ENCODE measurements at regions not wholly inside any gene's neighbourhood (a gene's known extent, or its start where the extent isn't known, plus 50 kb on each side); places are given as distances from the start of the nearest gene placed in this dataset.

DNA sequence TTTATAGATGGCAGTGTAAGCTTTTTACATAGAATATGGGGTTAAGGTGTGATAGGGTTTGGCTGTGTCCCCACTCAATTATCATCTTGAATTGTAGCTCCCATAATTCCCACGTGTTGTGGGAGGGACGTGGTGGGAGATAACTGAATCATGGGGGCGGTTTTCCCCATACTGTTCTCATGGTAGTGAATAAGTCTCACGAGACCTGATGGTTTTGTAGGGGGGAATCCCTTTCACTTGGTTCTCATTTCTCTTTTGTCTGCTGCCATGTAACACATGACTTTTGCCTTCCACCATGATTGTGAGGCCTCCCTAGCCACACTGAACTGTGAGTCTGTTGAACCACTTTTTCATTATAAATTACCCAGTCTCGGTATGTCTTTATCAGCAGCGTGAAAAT lies 290.3 kb upstream of the B3GALT2 start:
- no peaks in the 10 kb centered on the region for H3K9me3 ChIP-seq (ENCODE audit: control insufficient read depth in 1 of 2, low read length in 2 of 2)
- no peak overlapping the region for H3K27ac ChIP-seq (ENCODE audit: low read length)
- H3K4me1 ChIP-seq (ENCODE audit: control insufficient read depth in 1 of 2, insufficient read depth in 2 of 2, low read length in 2 of 2): no peaks in the 10 kb centered on the region
- no peaks in the 10 kb centered on the region for H3K27me3 ChIP-seq (ENCODE audit: low read depth, low read length)
- no peak overlapping the region for H3K4me3 ChIP-seq (ENCODE audit: low read depth in 1 of 2, low read length in 2 of 2)
- no peaks in the 10 kb centered on the region for H3K36me3 ChIP-seq (ENCODE audit: control insufficient read depth in 1 of 2, insufficient read depth in 2 of 2, low read length in 2 of 2)

DNA sequence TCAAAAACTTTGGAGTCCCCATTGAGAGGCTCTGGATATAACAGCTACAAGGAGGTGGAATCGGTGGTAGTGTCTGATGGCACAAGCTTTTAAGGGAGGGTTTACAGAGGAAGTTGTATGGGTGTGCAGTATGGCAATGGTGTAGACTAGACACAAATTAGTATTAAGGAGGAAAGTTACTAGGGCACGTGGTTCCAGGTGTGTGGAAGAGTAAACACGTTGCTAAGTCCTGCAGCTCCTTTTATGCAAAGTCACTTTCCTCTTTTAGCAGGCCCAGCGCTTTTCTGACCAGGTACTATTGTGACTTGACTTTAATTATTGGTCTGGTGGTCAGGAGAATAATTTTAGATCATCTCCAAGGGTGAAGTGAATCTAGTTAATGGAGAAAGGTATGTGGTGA lies 287.5 kb upstream of the B3GALT2 start:
- Histone ChIP-seq H3K4me3 (ENCODE audit: low read depth in 1 of 2, low read length in 2 of 2) (no peak overlapping the region), H3K36me3 (ENCODE audit: control insufficient read depth in 1 of 2, insufficient read depth in 2 of 2, low read length in 2 of 2) (no peaks in the 10 kb centered on the region), H3K27me3 (ENCODE audit: low read depth, low read length) (no peaks in the 10 kb centered on the region), H3K9me3 (ENCODE audit: control insufficient read depth in 1 of 2, low read length in 2 of 2) (no peaks in the 10 kb centered on the region), H3K4me1 (ENCODE audit: control insufficient read depth in 1 of 2, insufficient read depth in 2 of 2, low read length in 2 of 2) (no peaks in the 10 kb centered on the region), H3K27ac (ENCODE audit: low read length) (no peak overlapping the region)

DNA sequence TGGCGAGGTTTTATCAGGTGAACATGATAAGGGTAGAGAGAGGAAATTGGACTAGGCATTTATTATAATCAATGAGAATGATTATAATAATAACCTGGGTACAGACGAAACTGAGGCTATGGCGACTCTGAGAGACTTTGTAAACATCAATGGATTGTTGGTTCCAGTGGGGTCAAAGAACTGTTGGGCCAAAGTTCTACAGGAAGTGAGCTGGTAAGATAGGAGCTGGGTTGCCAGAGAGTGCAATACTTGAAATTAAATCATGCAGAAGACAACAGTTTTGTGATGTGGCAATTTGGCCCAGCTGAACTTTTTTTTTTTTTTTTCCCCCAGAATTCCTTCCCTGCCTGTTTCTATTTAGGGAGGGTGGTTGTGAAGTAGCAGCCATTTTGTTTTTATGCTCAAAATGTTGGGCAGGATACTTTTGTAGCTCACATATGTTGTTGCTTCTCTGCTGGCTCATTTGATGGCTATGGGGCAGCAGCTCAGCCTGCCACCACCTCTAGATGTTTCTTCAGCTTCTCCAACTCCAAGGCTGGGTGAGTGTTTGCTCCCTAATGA lies 286.5 kb upstream of the B3GALT2 start:
- Histone ChIP-seq H3K4me3 (ENCODE audit: low read depth in 1 of 2, low read length in 2 of 2) (no peak overlapping the region), H3K4me1 (ENCODE audit: control insufficient read depth in 1 of 2, insufficient read depth in 2 of 2, low read length in 2 of 2) (no peaks in the 10 kb centered on the region), H3K9me3 (ENCODE audit: control insufficient read depth in 1 of 2, low read length in 2 of 2) (no peaks in the 10 kb centered on the region), H3K36me3 (ENCODE audit: control insufficient read depth in 1 of 2, insufficient read depth in 2 of 2, low read length in 2 of 2) (no peaks in the 10 kb centered on the region), H3K27ac (ENCODE audit: low read length) (no peak overlapping the region), H3K27me3 (ENCODE audit: low read depth, low read length) (no peaks in the 10 kb centered on the region)

DNA sequence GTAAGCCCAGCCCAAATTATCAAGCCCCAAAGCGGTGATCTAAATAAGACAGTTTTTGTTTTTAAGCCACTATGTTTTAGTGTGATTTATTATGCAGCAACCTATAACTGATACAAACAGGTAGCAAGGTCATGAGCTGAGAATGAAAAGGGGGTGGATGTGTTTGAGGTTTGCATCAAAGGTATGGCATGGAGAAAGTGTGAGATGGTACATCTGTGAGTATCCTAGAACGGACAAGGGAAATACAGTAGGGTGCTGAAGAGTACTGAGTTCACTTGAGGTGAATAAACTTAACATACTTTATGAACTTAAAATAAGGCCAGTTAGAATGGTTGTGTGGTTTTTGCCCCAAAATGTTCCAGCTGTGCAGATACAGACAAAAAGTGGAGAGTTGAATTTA lies 286.0 kb upstream of the B3GALT2 start:
- no peaks in the 10 kb centered on the region for H3K9me3 ChIP-seq (ENCODE audit: control insufficient read depth in 1 of 2, low read length in 2 of 2)
- no peaks in the 10 kb centered on the region for H3K36me3 ChIP-seq (ENCODE audit: control insufficient read depth in 1 of 2, insufficient read depth in 2 of 2, low read length in 2 of 2)
- no peaks in the 10 kb centered on the region for H3K4me1 ChIP-seq (ENCODE audit: control insufficient read depth in 1 of 2, insufficient read depth in 2 of 2, low read length in 2 of 2)
- no peak overlapping the region for H3K27ac ChIP-seq (ENCODE audit: low read length)
- no peak overlapping the region for H3K4me3 ChIP-seq (ENCODE audit: low read depth in 1 of 2, low read length in 2 of 2)
- H3K27me3 ChIP-seq (ENCODE audit: low read depth, low read length): no peaks in the 10 kb centered on the region

DNA sequence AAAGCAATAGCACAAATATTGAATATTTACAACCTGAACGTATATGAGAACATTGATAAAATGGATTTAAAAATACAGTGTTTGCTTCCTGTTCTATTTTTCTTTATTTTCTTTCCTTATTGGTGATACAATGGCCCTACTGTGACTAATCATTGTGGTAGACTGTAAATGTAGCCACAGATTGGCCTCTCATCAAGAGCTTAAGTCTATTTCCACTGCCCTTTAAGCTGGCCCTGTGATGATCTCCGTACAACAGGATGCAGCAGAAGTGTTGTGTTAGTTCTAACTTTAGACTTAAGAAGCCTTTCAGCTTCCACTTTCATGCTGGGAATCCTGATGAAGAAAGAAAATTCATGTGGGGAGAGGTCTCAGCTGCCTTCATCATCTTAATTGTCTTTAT lies 285.6 kb upstream of the B3GALT2 start:
- H3K9me3 ChIP-seq (ENCODE audit: control insufficient read depth in 1 of 2, low read length in 2 of 2): no peaks in the 10 kb centered on the region
- no peak overlapping the region for H3K4me3 ChIP-seq (ENCODE audit: low read depth in 1 of 2, low read length in 2 of 2)
- no peak overlapping the region for H3K27ac ChIP-seq (ENCODE audit: low read length)
- no peaks in the 10 kb centered on the region for H3K27me3 ChIP-seq (ENCODE audit: low read depth, low read length)
- no peaks in the 10 kb centered on the region for H3K36me3 ChIP-seq (ENCODE audit: control insufficient read depth in 1 of 2, insufficient read depth in 2 of 2, low read length in 2 of 2)
- H3K4me1 ChIP-seq (ENCODE audit: control insufficient read depth in 1 of 2, insufficient read depth in 2 of 2, low read length in 2 of 2): no peaks in the 10 kb centered on the region

DNA sequence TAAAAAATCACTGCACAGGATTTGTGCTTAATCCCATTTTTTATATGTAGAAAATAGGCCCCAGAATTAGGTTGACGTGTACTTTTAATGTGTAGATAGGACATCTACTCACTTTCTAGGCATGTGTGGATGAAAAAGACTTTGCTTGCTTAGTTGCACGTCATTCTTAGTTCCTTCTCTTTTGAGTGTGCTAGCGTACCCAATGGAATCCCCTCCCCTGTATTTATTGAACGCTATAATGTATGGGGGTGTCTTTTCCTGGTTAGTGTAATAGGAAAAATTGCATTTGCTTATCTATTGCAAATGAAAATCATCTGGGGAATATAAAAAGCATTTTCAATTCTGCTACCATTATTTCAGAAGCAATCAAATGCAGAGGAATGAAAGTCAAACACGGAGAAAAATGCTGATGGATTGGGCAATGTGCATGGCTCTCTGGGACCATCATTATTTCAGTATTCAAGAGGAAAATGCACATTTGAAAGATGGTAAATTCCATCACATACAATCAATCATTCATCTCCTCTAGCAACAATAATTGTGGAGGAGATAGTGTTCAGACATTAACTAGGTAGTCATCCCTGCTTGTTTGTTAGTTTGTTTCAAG lies 277.0 kb upstream of the B3GALT2 start:
- no peak overlapping the region for H3K4me3 ChIP-seq (ENCODE audit: low read depth in 1 of 2, low read length in 2 of 2)
- no peaks in the 10 kb centered on the region for H3K27me3 ChIP-seq (ENCODE audit: low read depth, low read length)

DNA sequence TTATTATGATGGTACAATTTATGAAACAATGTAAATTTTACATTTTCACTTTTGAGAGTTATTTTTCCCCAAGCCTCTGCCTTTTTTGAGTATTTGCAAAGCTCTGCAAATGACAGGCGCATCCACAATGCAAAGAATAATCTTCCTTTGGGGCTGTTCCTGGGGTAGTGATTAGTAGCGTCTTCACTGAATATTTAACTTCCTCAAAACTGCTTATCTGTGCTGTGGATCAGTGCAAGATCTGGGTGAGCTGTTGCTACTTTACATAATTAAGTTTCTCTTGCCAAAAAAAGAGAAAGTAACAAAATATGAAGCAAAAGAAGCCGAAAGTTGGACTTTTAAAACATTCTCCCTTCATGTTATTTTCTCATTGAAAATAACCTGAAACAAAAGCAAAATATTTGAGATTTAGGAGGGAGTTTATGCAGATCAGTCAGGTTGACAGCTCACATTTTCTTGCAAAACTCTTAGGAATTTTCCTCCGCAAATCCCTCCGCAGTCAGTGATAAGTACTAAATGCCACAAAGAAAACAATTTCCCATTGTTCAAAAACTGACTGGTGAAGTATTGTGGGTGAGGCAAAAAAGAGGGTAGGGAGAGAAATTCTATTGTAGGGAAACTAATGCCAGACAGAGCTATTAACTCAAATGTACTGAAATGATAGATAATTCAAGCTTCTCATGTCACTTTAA lies 276.4 kb upstream of the B3GALT2 start:
- H3K9me3 ChIP-seq (ENCODE audit: control insufficient read depth in 1 of 2, low read length in 2 of 2): no peaks in the 10 kb centered on the region
- no peaks in the 10 kb centered on the region for H3K36me3 ChIP-seq (ENCODE audit: control insufficient read depth in 1 of 2, insufficient read depth in 2 of 2, low read length in 2 of 2)
- H3K4me1 ChIP-seq (ENCODE audit: control insufficient read depth in 1 of 2, insufficient read depth in 2 of 2, low read length in 2 of 2): no peaks in the 10 kb centered on the region
- no peak overlapping the region for H3K4me3 ChIP-seq (ENCODE audit: low read depth in 1 of 2, low read length in 2 of 2)
- H3K27me3 ChIP-seq (ENCODE audit: low read depth, low read length): no peaks in the 10 kb centered on the region
- H3K27ac ChIP-seq (ENCODE audit: low read length): no peak overlapping the region

More for the DNA sequence above, 277.0 kb upstream of the B3GALT2 start:
- Histone ChIP-seq H3K36me3 (ENCODE audit: control insufficient read depth in 1 of 2, insufficient read depth in 2 of 2, low read length in 2 of 2) (no peaks in the 10 kb centered on the region), H3K4me1 (ENCODE audit: control insufficient read depth in 1 of 2, insufficient read depth in 2 of 2, low read length in 2 of 2) (no peaks in the 10 kb centered on the region), H3K9me3 (ENCODE audit: control insufficient read depth in 1 of 2, low read length in 2 of 2) (no peaks in the 10 kb centered on the region), H3K27ac (ENCODE audit: low read length) (no peak overlapping the region)

DNA sequence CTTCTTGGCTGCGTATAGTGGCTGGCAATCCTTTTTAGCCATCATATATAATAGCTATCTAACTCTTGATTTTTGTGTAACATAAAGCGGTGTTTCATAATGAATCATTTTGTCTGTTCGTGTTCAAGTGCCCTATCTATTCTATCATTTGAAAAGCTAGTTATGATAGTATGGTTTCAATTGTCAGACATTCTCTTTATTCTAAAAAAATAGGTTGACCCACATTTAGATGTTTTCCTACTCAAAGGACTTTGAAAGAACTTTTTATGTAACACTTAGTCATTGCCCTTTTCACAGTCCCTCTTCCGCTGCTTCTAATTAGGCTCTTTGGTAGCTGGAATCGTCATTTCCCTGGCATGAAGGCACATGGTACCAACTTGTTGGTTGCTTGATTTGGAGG lies 272.2 kb upstream of the B3GALT2 start:
- no peaks in the 10 kb centered on the region for H3K4me1 ChIP-seq (ENCODE audit: control insufficient read depth in 1 of 2, insufficient read depth in 2 of 2, low read length in 2 of 2)
- H3K36me3 ChIP-seq (ENCODE audit: control insufficient read depth in 1 of 2, insufficient read depth in 2 of 2, low read length in 2 of 2): no peaks in the 10 kb centered on the region
- H3K4me3 ChIP-seq (ENCODE audit: low read depth in 1 of 2, low read length in 2 of 2): no peak overlapping the region
- H3K27me3 ChIP-seq (ENCODE audit: low read depth, low read length): no peaks in the 10 kb centered on the region
- H3K9me3 ChIP-seq (ENCODE audit: control insufficient read depth in 1 of 2, low read length in 2 of 2): no peaks in the 10 kb centered on the region
- H3K27ac ChIP-seq (ENCODE audit: low read length): no peak overlapping the region

DNA sequence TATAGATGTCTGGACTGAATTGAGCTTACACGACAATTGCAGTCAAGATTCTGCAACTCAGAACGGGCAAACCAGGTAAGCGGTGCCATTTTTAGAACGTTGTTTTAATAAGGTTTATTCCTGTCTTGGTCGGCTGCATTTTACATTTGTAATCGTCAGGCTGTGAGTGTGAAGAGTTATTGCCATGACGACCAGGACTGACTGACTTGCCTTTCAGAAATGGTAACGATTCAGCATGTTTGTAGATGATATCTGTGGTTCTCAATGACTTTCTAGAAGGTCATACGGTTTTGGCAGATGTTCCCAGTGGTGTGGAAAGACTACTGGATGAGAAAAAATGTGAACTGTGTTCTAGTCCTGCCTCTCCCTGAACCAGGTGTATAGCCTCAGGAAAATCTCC lies 271.3 kb upstream of the B3GALT2 start:
- no peaks in the 10 kb centered on the region for H3K9me3 ChIP-seq (ENCODE audit: control insufficient read depth in 1 of 2, low read length in 2 of 2)
- no peaks in the 10 kb centered on the region for H3K36me3 ChIP-seq (ENCODE audit: control insufficient read depth in 1 of 2, insufficient read depth in 2 of 2, low read length in 2 of 2)
- H3K27ac ChIP-seq (ENCODE audit: low read length): no peak overlapping the region
- no peak overlapping the region for H3K4me3 ChIP-seq (ENCODE audit: low read depth in 1 of 2, low read length in 2 of 2)
- H3K4me1 ChIP-seq (ENCODE audit: control insufficient read depth in 1 of 2, insufficient read depth in 2 of 2, low read length in 2 of 2): no peaks in the 10 kb centered on the region
- H3K27me3 ChIP-seq (ENCODE audit: low read depth, low read length): no peaks in the 10 kb centered on the region

DNA sequence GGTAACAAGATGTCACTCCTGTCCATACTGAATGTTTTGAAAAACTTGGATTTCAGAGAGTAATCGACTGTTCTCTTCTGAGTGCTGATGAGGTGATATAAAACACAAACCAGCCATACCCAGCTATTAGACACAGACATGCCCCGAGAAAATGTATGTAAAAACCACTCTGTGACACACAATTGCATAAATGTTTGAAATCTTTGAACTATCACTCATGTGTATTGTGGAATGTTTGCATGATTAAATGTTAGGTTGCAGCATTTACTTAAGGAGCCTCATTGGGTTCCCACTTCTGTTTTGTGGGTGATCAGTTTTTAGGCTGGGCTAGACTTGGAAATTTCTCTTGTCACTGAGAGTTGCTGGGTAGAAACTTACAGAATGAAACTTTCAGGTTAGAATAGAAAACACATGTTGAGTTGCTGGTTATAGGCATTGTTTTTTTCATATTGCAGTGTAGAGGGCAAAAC lies 270.4 kb upstream of the B3GALT2 start:
- Histone ChIP-seq H3K27ac (ENCODE audit: low read length) (no peak overlapping the region), H3K4me1 (ENCODE audit: control insufficient read depth in 1 of 2, insufficient read depth in 2 of 2, low read length in 2 of 2) (no peaks in the 10 kb centered on the region), H3K9me3 (ENCODE audit: control insufficient read depth in 1 of 2, low read length in 2 of 2) (no peaks in the 10 kb centered on the region), H3K27me3 (ENCODE audit: low read depth, low read length) (no peaks in the 10 kb centered on the region), H3K4me3 (ENCODE audit: low read depth in 1 of 2, low read length in 2 of 2) (no peak overlapping the region), H3K36me3 (ENCODE audit: control insufficient read depth in 1 of 2, insufficient read depth in 2 of 2, low read length in 2 of 2) (no peaks in the 10 kb centered on the region)

DNA sequence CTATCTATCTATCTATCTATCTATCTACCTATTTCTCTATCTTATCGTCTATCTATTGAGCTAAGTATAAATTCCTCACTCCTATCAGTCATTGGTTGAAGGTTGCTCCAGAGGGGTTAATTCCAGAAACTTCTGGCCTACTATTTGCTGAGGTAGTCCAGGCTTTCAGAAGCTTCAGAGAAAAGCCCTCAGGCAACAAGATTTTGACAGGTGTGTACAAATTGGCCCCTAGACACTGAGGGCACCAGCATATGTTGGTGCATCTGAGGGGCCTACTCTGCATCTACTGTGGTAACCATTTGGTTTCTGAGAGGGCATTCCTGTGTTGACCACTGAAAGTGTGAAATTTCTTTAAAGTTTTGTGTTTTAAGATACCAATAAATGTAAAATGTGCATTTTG lies 265.2 kb upstream of the B3GALT2 start:
- Histone ChIP-seq H3K27me3 (ENCODE audit: low read depth, low read length) (no peaks in the 10 kb centered on the region), H3K36me3 (ENCODE audit: control insufficient read depth in 1 of 2, insufficient read depth in 2 of 2, low read length in 2 of 2) (no peaks in the 10 kb centered on the region), H3K9me3 (ENCODE audit: control insufficient read depth in 1 of 2, low read length in 2 of 2) (no peaks in the 10 kb centered on the region), H3K4me1 (ENCODE audit: control insufficient read depth in 1 of 2, insufficient read depth in 2 of 2, low read length in 2 of 2) (no peaks in the 10 kb centered on the region), H3K27ac (ENCODE audit: low read length) (no peak overlapping the region), H3K4me3 (ENCODE audit: low read depth in 1 of 2, low read length in 2 of 2) (no peak overlapping the region)
